VCaP (cell line): ENCODE measurements at regions not wholly inside any gene's neighbourhood (a gene's known extent, or its start where the extent isn't known, plus 50 kb on each side); places are given as distances from the start of the nearest gene placed in this dataset.

ENCODE experiments used
- H3K27ac ChIP-seq: fragments of 450-650 bp; 2 replicates; pipeline ENCODE4 v1.5.1; 2017
- TF ChIP-seq, protein P1 (sequence below): fragments of 450-650 bp; conservative IDR thresholded peaks from 2 replicates; pipeline ENCODE4 v1.5.1; 2017; ENCODE audit warnings: mild to moderate bottlenecking, moderate library complexity

DNA sequence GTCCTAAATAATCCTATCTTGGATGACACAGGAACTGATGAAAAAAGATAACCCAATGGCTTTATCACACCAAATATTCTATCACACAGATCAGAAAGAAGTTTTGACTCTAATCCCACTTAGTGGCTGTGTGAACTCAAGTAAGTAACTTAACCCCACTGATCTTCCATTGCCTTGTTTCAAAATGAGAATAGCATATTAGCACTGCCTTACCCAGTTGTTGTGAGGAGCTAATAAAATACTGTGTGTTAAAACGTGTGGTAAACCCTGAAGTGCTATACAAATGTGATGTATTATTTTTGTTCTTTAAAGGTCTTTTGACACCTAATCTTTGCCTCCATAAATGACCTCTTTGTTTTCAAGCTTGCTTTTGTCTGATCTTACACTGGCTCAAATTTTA is 60.9 kb upstream of the ARID2 start:
- TF ChIP-seq, protein P1, sequence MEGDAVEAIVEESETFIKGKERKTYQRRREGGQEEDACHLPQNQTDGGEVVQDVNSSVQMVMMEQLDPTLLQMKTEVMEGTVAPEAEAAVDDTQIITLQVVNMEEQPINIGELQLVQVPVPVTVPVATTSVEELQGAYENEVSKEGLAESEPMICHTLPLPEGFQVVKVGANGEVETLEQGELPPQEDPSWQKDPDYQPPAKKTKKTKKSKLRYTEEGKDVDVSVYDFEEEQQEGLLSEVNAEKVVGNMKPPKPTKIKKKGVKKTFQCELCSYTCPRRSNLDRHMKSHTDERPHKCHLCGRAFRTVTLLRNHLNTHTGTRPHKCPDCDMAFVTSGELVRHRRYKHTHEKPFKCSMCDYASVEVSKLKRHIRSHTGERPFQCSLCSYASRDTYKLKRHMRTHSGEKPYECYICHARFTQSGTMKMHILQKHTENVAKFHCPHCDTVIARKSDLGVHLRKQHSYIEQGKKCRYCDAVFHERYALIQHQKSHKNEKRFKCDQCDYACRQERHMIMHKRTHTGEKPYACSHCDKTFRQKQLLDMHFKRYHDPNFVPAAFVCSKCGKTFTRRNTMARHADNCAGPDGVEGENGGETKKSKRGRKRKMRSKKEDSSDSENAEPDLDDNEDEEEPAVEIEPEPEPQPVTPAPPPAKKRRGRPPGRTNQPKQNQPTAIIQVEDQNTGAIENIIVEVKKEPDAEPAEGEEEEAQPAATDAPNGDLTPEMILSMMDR, result no peak
- H3K27ac ChIP-seq, result no peak overlapping the region

DNA sequence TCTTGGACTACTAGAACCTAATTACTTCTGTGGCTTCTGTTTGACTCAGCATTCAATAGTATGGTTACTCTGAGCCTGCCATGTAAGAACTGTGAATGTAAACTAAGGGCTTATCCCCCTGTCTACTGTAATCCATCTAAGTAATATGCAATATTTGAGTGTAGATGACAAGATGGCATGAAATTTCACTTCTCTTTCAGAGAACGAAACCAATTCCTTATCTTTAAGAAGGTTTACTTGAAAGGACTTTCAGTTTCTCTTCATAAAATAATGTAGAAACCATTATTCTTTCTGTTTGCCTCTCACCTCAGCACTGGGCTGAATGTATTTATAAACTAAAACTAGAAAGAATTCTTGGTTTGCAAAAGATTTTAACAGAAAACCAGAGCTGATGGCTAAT is 60.4 kb upstream of the ARID2 start:
- no peak overlapping the region for H3K27ac ChIP-seq
- TF ChIP-seq, protein P1, result no peak

DNA sequence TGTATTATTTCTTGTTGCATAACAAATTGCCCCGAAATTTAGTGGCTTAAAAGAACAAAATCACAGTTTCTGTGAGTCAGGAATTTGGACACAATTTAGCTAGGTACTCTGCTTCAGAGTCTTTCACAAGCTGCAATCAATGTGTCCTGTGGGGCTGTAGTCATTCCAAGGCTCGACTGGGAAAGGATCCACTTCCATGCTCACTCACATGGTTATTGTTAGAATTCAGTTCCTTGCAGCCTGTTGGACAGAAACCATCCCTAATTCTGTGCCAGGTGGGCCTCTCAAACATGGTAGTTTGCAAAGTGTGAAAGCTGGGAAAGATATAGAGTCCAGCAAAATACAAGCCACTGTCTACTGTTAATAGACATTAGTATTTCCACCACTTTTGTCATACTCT is 59.7 kb upstream of the ARID2 start:
- TF ChIP-seq, protein P1, result no peak
- no peak overlapping the region for H3K27ac ChIP-seq

DNA sequence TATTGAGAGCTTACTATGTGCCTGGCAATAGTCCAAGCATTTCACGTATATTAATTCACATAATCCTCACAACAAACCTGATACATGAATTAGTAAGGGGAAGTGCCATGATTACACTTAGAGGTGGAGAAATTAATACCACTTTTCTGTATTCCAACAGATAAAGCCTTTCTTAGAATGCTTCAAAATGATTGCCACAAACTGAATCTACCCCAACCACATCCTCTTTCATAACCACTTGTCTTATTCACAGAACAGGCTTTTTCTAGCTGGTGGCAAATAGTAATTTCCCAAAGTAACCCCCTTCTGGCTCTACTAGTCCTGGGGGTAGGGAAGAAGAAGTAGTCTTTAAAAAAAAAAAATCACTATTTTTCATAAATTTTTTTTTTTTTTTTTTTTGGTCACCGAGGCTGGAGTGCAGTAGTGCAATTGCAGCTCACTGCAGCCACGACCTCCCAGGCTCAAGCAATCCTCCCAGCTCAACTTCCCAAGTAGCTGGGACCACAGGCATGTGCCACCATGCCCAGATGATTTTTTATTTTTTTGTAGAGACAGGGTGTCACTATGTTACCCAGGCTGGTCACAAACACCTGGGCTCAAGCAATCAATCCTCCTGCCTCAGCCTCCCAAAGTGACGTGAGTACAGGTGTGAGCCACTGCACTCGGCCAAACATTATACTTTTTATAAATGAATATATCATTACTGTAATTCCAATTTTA is 59.0 kb upstream of the ARID2 start:
- no peak overlapping the region for H3K27ac ChIP-seq
- TF ChIP-seq, protein P1, result no peak

DNA sequence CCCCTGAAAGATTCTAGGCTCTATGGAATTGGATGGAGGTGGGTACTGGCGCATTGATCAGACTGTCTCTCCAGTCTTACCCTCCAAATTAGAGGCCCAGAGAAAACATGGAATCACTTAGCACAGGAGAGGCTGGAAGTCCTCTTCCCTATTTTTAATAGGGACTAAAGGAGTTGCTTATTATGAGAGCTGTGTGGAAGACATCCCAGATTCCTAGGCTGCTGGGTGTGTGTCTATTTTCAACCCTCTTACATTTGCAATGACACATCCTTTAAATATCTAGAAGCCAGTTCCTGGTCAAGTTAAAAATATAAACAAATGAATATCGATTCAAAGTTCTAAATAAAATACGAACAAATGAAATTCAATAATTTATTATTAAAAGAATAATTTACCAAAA is 58.3 kb upstream of the ARID2 start:
- no peak overlapping the region for H3K27ac ChIP-seq
- TF ChIP-seq, protein P1, result no peak

DNA sequence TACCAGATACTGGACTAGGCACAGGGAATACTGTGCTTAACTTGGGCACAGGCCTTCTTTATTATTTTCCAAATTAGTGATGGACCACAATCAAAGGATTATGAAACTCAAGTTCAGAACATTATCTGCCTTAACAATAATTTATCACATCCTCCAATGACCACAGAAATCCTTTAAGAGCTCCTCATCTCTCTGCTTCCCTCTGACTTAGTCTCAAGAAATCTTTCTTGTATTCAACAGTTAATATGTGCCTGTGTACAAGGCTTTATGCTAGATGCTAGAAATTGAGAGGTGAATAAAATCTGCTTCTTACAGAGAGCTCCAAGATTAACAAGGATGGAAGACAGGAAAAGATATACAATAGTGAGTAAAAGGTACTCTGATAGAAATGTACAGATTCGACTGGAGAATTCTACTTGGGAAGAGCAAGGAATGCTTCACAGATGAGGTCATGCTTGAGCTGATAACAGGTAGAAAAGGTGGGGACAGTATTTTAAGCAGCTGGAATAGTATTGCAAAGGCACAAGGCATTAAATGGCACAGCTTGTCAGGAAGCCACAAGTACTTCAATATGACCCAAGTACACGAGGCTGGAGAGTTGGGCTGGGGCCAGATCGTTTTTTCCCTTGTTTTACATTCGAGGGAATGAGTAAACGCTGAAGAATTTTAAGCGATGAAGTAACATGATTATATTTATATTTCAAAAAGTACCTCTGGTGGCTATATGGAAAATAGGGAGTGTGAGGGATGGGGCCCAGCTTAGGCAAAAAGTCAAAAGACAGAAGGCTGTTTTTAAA is 55.1 kb upstream of the ARID2 start:
- H3K27ac ChIP-seq, result no peak overlapping the region
- TF ChIP-seq, protein P1, result no peak

DNA sequence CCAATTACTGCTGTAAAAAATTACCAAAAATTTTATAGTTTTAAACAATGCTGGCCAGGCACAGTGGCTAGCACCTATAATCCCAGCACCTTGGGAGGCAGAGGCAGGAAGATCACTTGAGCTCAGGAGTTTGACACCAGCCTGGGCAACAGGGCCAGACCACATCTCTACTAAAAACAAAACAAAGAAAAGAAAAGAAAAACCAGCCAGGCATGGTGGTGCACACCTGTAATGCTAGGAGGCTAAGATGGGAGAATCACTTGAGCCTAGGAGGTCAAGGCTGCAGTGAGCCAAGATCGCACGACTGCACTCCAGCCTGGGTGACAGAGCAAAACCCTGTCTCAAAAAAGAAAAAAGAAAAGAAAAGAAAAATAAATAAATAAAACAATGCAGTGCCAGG is 54.0 kb upstream of the ARID2 start:
- TF ChIP-seq, protein P1, result no peak
- H3K27ac ChIP-seq, result no peak overlapping the region
